ENCODE measurements at regions not wholly inside any gene's neighbourhood (a gene's known extent, or its start where the extent isn't known, plus 50 kb on each side); places are given as distances from the start of the nearest gene placed in this dataset.

- DNase-seq (ENCODE audit: low spot score in 2 of 2): no peak
- no peaks in the 10 kb centered on the region for H3K36me3 ChIP-seq
- TF ChIP-seq CTCF (IDR thresholded peaks at IDR 0.05): no peak
- H3K4me1 ChIP-seq: no peaks in the 10 kb centered on the region
- intact Hi-C loops (cut with DNase I): no loop called here
- no peak overlapping the region for H3K4me3 ChIP-seq
- no peaks in the 10 kb centered on the region for H3K9me3 ChIP-seq
- H3K27me3 ChIP-seq: no peaks in the 10 kb centered on the region
- no peak overlapping the region for H3K27ac ChIP-seq
Observed at GRCh38 chr6:126091466-126091865, 105.1 kb downstream of the TRMT11 start.

DNA sequence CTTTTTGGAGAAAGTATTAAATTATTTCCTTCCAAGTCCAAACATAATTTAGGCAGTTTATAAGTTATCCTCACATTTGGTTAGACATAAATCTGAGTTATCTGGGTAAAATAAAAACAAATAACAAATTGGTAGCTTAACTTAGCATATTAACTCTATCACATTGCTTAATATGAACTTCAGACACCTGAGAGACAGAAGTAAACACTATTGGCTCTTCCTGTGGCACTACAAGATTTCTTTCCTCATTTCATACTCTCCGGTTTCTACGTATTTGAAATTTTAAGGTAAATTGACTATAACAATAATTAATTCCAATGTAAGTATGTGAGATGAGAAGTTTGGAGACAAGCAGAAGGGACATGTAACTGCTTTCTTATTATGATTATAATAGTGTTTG is 106.8 kb downstream of the TRMT11 start:
- DNase-seq (ENCODE audit: low spot score in 2 of 2): no peak
- Histone ChIP-seq H3K36me3 (no peaks in the 10 kb centered on the region), H3K9me3 (no peaks in the 10 kb centered on the region), H3K4me1 (no peaks in the 10 kb centered on the region), H3K27ac (no peak overlapping the region), H3K4me3 (no peak overlapping the region), H3K27me3 (no peaks in the 10 kb centered on the region)
- intact Hi-C loops (cut with DNase I): no loop called here
- TF ChIP-seq CTCF (IDR thresholded peaks at IDR 0.05): no peak

GRCh38 chr6:126094411-126094810 is 108.1 kb downstream of the TRMT11 start:
- TF ChIP-seq CTCF (IDR thresholded peaks at IDR 0.05): no peak
- intact Hi-C loops (cut with DNase I): no loop called here

GRCh38 chr6:126100386-126100785 is 114.0 kb downstream of the TRMT11 start:
- no peak for TF ChIP-seq CTCF (IDR thresholded peaks at IDR 0.05)
- no peaks in the 10 kb centered on the region for H3K9me3 ChIP-seq
- H3K4me3 ChIP-seq: no peak overlapping the region
- intact Hi-C loops (cut with DNase I): no loop called here
- no peaks in the 10 kb centered on the region for H3K27me3 ChIP-seq
- DNase-seq (ENCODE audit: low spot score in 2 of 2): no peak
- H3K4me1 ChIP-seq: no peaks in the 10 kb centered on the region
- peaks cover 0 to 2% of the 10 kb centered on the region in 2 donors for H3K36me3 ChIP-seq
- H3K27ac ChIP-seq: no peak overlapping the region

More at GRCh38 chr6:126094411-126094810, 108.1 kb downstream of the TRMT11 start:
- H3K4me3 ChIP-seq: no peak overlapping the region
- no peaks in the 10 kb centered on the region for H3K4me1 ChIP-seq
- no peak for DNase-seq (ENCODE audit: low spot score in 2 of 2)
- no peaks in the 10 kb centered on the region for H3K36me3 ChIP-seq
- no peaks in the 10 kb centered on the region for H3K9me3 ChIP-seq
- H3K27ac ChIP-seq: no peak overlapping the region
- no peaks in the 10 kb centered on the region for H3K27me3 ChIP-seq

DNA sequence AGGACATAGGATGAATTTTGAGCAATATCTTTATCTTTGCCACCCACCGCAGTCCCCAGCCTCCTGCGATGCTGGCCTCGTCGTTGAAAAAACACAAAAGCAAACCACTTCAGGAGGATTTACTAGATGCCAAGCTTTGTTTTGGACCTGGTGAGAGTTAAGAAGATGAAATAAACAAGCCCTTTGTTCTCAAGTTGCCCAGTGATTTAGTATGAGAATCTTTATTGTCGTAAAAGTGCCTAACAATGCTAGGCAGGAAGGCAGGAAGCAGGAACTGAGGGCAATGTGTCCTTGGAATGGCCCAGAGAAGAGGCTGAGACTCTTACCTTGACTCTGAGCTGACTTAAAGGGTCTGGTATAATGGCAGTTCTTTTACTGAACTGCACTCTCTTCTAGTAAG is 116.0 kb downstream of the TRMT11 start:
- no peak overlapping the region for H3K4me3 ChIP-seq
- intact Hi-C loops (cut with DNase I): no loop called here
- no peaks in the 10 kb centered on the region for H3K27me3 ChIP-seq
- no peaks in the 10 kb centered on the region for H3K4me1 ChIP-seq
- no peak overlapping the region for H3K27ac ChIP-seq
- TF ChIP-seq CTCF (IDR thresholded peaks at IDR 0.05): no peak
- DNase-seq (ENCODE audit: low spot score in 2 of 2): no peak
- H3K9me3 ChIP-seq: no peaks in the 10 kb centered on the region
- H3K36me3 ChIP-seq: peaks cover 0 to 2% of the 10 kb centered on the region in 2 donors

- H3K36me3 ChIP-seq: peaks cover 0 to 2% of the 10 kb centered on the region in 2 donors
- H3K4me1 ChIP-seq: no peaks in the 10 kb centered on the region
- H3K9me3 ChIP-seq: no peaks in the 10 kb centered on the region
- no peak for TF ChIP-seq CTCF (IDR thresholded peaks at IDR 0.05)
- intact Hi-C loops (cut with DNase I): no loop called here
- no peak overlapping the region for H3K4me3 ChIP-seq
- no peaks in the 10 kb centered on the region for H3K27me3 ChIP-seq
- no peak for DNase-seq (ENCODE audit: low spot score in 2 of 2)
- no peak overlapping the region for H3K27ac ChIP-seq
Observed at GRCh38 chr6:126103993-126104392, 117.7 kb downstream of the TRMT11 start.
